ENCODE measurements at regions not wholly inside any gene's neighbourhood (a gene's known extent, or its start where the extent isn't known, plus 50 kb on each side); places are given as distances from the start of the nearest gene placed in this dataset.

GRCh38 chr2:15863494-15864175, 76.7 kb upstream of the MYCN start:
- no peak for DNase-seq (ENCODE audit: extremely low spot score, unreplicated experiment)
- H3K27me3 Mint-ChIP-seq = no peaks in the 10 kb centered on the region
- H3K36me3 Mint-ChIP-seq = no peaks in the 10 kb centered on the region
- H3K27ac Mint-ChIP-seq = no peak overlapping the region
- H3K4me1 Mint-ChIP-seq (ENCODE audit: unreplicated experiment) = peaks cover 4% of the 10 kb centered on the region
- H3K4me3 Mint-ChIP-seq = no peak overlapping the region
- no peaks in the 10 kb centered on the region for H3K9me3 Mint-ChIP-seq
- TF ChIP-seq CTCF (conservative IDR thresholded peaks at IDR 0.05) = no peak

DNA sequence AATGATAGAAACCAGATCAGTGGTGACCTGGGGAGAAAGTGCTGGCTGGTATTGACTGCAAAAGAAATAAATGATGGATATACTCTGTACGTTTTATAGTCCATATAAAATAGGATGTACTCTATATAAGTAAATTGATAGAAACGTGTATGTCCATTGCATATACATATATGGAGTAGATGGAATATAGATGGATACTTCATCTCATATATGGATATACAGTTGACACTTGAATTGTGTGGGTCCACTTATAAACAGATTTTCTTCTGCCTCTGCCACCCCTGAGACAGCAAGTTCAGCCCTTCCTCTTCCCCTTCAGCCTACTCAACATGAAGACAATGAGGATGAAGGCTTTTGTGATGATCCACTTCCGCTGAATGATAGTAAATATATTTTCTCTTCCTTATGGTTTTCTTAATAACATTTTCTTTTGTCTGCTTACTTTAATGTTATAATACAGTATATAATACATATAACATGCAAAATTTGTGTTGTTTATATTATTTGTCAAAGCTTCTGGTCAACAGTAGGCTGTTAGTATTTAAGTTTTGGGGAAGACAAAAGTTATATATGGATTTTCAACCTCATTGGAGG, 76.1 kb upstream of the MYCN start:
- no peak for TF ChIP-seq CTCF (conservative IDR thresholded peaks at IDR 0.05)
- H3K27ac Mint-ChIP-seq = no peak overlapping the region
- H3K4me3 Mint-ChIP-seq = no peak overlapping the region
- peaks cover 4% of the 10 kb centered on the region for H3K4me1 Mint-ChIP-seq (ENCODE audit: unreplicated experiment)
- no peaks in the 10 kb centered on the region for H3K36me3 Mint-ChIP-seq
- no peaks in the 10 kb centered on the region for H3K9me3 Mint-ChIP-seq
- no peaks in the 10 kb centered on the region for H3K27me3 Mint-ChIP-seq
- DNase-seq (ENCODE audit: extremely low spot score, unreplicated experiment) = no peak

DNA sequence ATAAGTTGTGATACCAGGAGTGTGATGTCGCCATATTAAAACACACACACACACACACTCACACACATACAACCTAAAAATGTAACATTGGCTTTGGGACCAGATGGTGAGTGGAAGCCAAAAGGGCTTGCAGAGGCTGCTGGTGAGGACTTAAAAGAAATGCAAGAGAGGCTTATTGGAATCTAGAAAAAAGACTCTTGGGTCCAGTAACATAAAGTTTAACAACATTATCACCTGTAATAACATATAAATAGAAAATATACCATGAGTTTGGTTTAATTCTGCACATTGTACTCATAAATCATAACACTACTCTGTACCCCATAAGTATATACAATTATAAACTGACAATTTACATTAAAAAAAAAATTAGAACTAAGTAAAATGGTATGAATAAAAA, 74.4 kb upstream of the MYCN start:
- Mint-ChIP-seq H3K4me1 (ENCODE audit: unreplicated experiment) (no peaks in the 10 kb centered on the region), H3K9me3 (no peaks in the 10 kb centered on the region), H3K36me3 (no peaks in the 10 kb centered on the region), H3K27me3 (no peaks in the 10 kb centered on the region), H3K4me3 (no peak overlapping the region), H3K27ac (no peak overlapping the region)
- no peak for DNase-seq (ENCODE audit: extremely low spot score, unreplicated experiment)
- no peak for TF ChIP-seq CTCF (conservative IDR thresholded peaks at IDR 0.05)

DNA sequence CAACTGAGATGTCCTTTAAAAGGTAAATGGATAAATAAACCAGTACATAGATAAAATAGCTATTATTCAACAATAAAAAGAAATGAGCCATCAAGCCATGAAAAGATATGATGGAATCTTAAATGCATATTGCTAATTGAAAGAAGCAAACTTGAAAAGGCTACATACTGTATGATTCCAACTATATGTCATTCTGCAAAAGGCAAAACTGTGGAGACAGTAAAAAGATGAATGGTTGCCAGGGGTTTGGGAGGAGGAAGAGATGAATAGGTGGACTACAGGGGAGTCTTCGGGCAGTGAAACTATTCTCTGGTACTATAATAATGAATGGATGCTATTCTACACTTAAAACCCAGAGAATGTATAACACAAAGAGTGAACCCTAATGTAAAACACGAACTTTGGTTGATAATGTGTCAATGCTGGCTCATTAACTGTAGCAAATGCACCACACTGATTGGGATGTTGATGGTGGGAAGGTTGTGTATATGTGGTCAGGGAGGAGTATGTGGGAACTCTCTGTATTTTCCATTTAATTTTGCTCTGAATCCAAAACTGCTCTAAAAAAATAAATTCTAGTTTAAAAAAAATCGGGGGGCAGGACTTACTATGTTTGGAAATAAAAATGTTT, 73.7 kb upstream of the MYCN start:
- H3K4me3 Mint-ChIP-seq = no peak overlapping the region
- H3K9me3 Mint-ChIP-seq = no peaks in the 10 kb centered on the region
- H3K36me3 Mint-ChIP-seq = no peaks in the 10 kb centered on the region
- no peak for TF ChIP-seq CTCF (conservative IDR thresholded peaks at IDR 0.05)
- H3K4me1 Mint-ChIP-seq (ENCODE audit: unreplicated experiment) = no peaks in the 10 kb centered on the region
- DNase-seq (ENCODE audit: extremely low spot score, unreplicated experiment) = no peak
- H3K27me3 Mint-ChIP-seq = no peaks in the 10 kb centered on the region
- H3K27ac Mint-ChIP-seq = no peak overlapping the region

GRCh38 chr2:15867194-15868171, 72.9 kb upstream of the MYCN start:
- TF ChIP-seq CTCF (conservative IDR thresholded peaks at IDR 0.05) = no peak
- no peak overlapping the region for H3K27ac Mint-ChIP-seq
- H3K4me1 Mint-ChIP-seq (ENCODE audit: unreplicated experiment) = no peaks in the 10 kb centered on the region
- H3K36me3 Mint-ChIP-seq = no peaks in the 10 kb centered on the region
- no peak for DNase-seq (ENCODE audit: extremely low spot score, unreplicated experiment)
- no peaks in the 10 kb centered on the region for H3K27me3 Mint-ChIP-seq
- no peaks in the 10 kb centered on the region for H3K9me3 Mint-ChIP-seq
- no peak overlapping the region for H3K4me3 Mint-ChIP-seq

Measured in type B pancreatic cell (in vitro differentiated cells).